Kidney (tissue), 13 donors: ENCODE measurements at regions not wholly inside any gene's neighbourhood (a gene's known extent, or its start where the extent isn't known, plus 50 kb on each side); places are given as distances from the start of the nearest gene placed in this dataset.
A peak's percentile ranks its signal among the peaks of the same experiment; 100 is the strongest.

Experiments used
- DNase-seq, 5 donors: peaks; one replicate each; pipeline ENCODE4 v3.0.0-alpha.2; 2013 to 2020
- FAIRE-seq: peaks from 2 replicates; lab custom pipeline; 2012; peaks lifted over from hg19 to GRCh38; lab: Jason Lieb, UNC
- H3K27ac ChIP-seq, 2 donors: one replicate each; pipeline ENCODE4 v1.7.0; 2013; ENCODE audit warnings: low read depth in 2 of 2, low read length in 2 of 2, inconsistent platforms in 1 of 2
- H3K27me3 ChIP-seq: one replicate; pipeline ENCODE4 v1.7.1; 2013; ENCODE audit warnings: low read length, inconsistent platforms; ENCODE audit not compliant: control insufficient read depth, insufficient read depth
- H3K36me3 ChIP-seq, 3 donors: one replicate each; pipeline versions ENCODE4 v1.7.0 to v1.7.1; 2013; ENCODE audit warnings: low read length in 3 of 3, control low read depth in 1 of 3, inconsistent platforms in 1 of 3; ENCODE audit not compliant: insufficient read depth in 3 of 3, control insufficient read depth in 2 of 3
- H3K4me1 ChIP-seq, 3 donors: one replicate each; pipeline versions ENCODE4 v1.7.0 to v1.7.1; 2013; ENCODE audit warnings: low read length in 3 of 3, inconsistent platforms in 1 of 3, low read depth in 1 of 3; ENCODE audit not compliant: control insufficient read depth in 2 of 3, insufficient read depth in 2 of 3
- H3K4me3 ChIP-seq, 3 donors: one replicate each; pipeline versions ENCODE4 v1.7.0 to v1.8.1; 2013; ENCODE audit warnings: low read length in 3 of 3, control low read depth in 1 of 3, inconsistent platforms in 1 of 3
- H3K9ac ChIP-seq, 3 donors: one replicate each; pipeline versions ENCODE4 v1.7.0 to v1.7.1; 2013; ENCODE audit warnings: low read length in 3 of 3, control low read depth in 1 of 3, inconsistent platforms in 1 of 3
- H3K9me3 ChIP-seq, 3 donors: one replicate each; pipeline versions ENCODE4 v1.7.0 to v1.7.1; 2013; ENCODE audit warnings: low read length in 3 of 3, control low read depth in 1 of 3, inconsistent platforms in 1 of 3; ENCODE audit not compliant: control insufficient read depth in 2 of 3, insufficient read depth in 1 of 3
- CTCF ChIP-seq: IDR thresholded peaks from 3 replicates; pipeline ENCODE4 v1.5.1; 2012; ENCODE audit warnings: mild to moderate bottlenecking, moderate library complexity, borderline replicate concordance; ENCODE audit not compliant: insufficient read depth; ENCODE audit errors: extremely low read depth
- intact Hi-C: fragments of 100-400 bp; cut with DNase I; formaldehyde crosslinking; loops from one replicate; pipeline ENCODE4 v1.11.1; 2022
- donor health status: control.
- donor health status: control.
- donor health status: control.
- donor health status: control.
- donor health status: control.
- donor health status: DM: yes; HTN: yes; CAD: no.
- donor health status: Normal renal cell carcinoma (clear cell type).

- no peak overlapping the region for H3K27ac ChIP-seq
- no peaks in the 10 kb centered on the region for H3K36me3 ChIP-seq
- H3K9ac ChIP-seq: no peak overlapping the region
- no peaks in the 10 kb centered on the region for H3K27me3 ChIP-seq
- DNase-seq (no peak), FAIRE-seq (no peak)
- no peaks in the 10 kb centered on the region for H3K4me1 ChIP-seq
- intact Hi-C loops: no loop called here
- no peak overlapping the region for H3K4me3 ChIP-seq
- TF ChIP-seq CTCF: no peak
- no peaks in the 10 kb centered on the region for H3K9me3 ChIP-seq
Observed at GRCh38 chr11:119974051-119974450, 163.9 kb downstream of the TRIM29 start.

GRCh38 chr11:119972281-119972680, 165.6 kb downstream of the TRIM29 start:
- Histone ChIP-seq H3K9me3 (no peaks in the 10 kb centered on the region), H3K4me3 (no peak overlapping the region), H3K4me1 (no peaks in the 10 kb centered on the region), H3K36me3 (no peaks in the 10 kb centered on the region), H3K9ac (no peak overlapping the region), H3K27me3 (no peaks in the 10 kb centered on the region), H3K27ac (no peak overlapping the region)
- DNase-seq: no peak
- intact Hi-C loops: no loop called here
- no peak for TF ChIP-seq CTCF
- FAIRE-seq: no peak

GRCh38 chr11:119970555-119971304, 167.2 kb downstream of the TRIM29 start:
- no peaks in the 10 kb centered on the region for H3K4me1 ChIP-seq
- H3K27ac ChIP-seq: no peak overlapping the region
- DNase-seq: peak in 2 of 5 donors; percentile 27 to 28
- no peaks in the 10 kb centered on the region for H3K9me3 ChIP-seq
- no peak for FAIRE-seq
- H3K27me3 ChIP-seq: no peaks in the 10 kb centered on the region
- no peak for TF ChIP-seq CTCF
- H3K9ac ChIP-seq: no peak overlapping the region
- intact Hi-C loops: no loop called here
- H3K4me3 ChIP-seq: no peak overlapping the region
- no peaks in the 10 kb centered on the region for H3K36me3 ChIP-seq
